Fibroblast of lung (primary cell): ENCODE measurements at regions not wholly inside any gene's neighbourhood (a gene's known extent, or its start where the extent isn't known, plus 50 kb on each side); places are given as distances from the start of the nearest gene placed in this dataset.

Source experiments
- DNase-seq, 2 donors: peaks; one replicate each; pipeline versions ENCODE4 v3.0.0 to v3.0.0-alpha.2; 2010; ENCODE audit warnings: low read depth in 2 of 2
- H2AFZ ChIP-seq: 2 replicates; pipeline ENCODE4 v1.5.1; 2012; ENCODE audit warnings: low read length, control low read depth, inconsistent platforms
- H3K27ac ChIP-seq: 2 replicates; pipeline ENCODE4 v1.5.1; 2011; ENCODE audit warnings: low read length, control low read depth; ENCODE audit not compliant: insufficient read depth
- H3K27me3 ChIP-seq: 2 replicates; pipeline ENCODE4 v1.5.1; 2011; ENCODE audit warnings: mild to moderate bottlenecking, low read length; ENCODE audit not compliant: control insufficient read depth, insufficient read depth
- H3K36me3 ChIP-seq: 2 replicates; pipeline ENCODE4 v1.5.1; 2011; ENCODE audit warnings: low read length; ENCODE audit not compliant: control insufficient read depth, insufficient read depth
- H3K4me1 ChIP-seq: 2 replicates; pipeline ENCODE4 v1.5.1; 2011; ENCODE audit warnings: low read length; ENCODE audit not compliant: control insufficient read depth, insufficient read depth; ENCODE audit errors: extremely low read depth
- H3K4me2 ChIP-seq: 2 replicates; pipeline ENCODE4 v1.5.1; 2011; ENCODE audit warnings: low read length, control low read depth; ENCODE audit not compliant: insufficient read depth; ENCODE audit errors: extremely low read depth
- H3K4me3 ChIP-seq, 4 experiments: fragments of 200-600 bp in 1 of 4; sonication (generic) in 1 of 4; replicated peaks in 1 of 4; 2 replicates each; pipeline ENCODE4 v1.5.1; 2011 to 2016; ENCODE audit warnings: low read length in 4 of 4, low read depth in 3 of 4, mild to moderate bottlenecking in 3 of 4, control low read depth in 2 of 4, inconsistent platforms in 1 of 4, mixed read lengths in 1 of 4; ENCODE audit not compliant: insufficient read depth in 1 of 4; ENCODE audit errors: control extremely low read depth in 1 of 4
- H3K79me2 ChIP-seq: 2 replicates; pipeline ENCODE4 v1.5.1; 2012; ENCODE audit warnings: mild to moderate bottlenecking, low read length, inconsistent platforms; ENCODE audit not compliant: control insufficient read depth, insufficient read depth
- H3K9ac ChIP-seq: 2 replicates; pipeline ENCODE4 v1.5.1; 2011; ENCODE audit warnings: mild to moderate bottlenecking, low read length, control low read depth; ENCODE audit not compliant: insufficient read depth
- H3K9me3 ChIP-seq: 2 replicates; pipeline ENCODE4 v1.5.1; 2012; ENCODE audit warnings: low read depth, low read length; ENCODE audit not compliant: control insufficient read depth, insufficient read depth
- H4K20me1 ChIP-seq: 2 replicates; pipeline ENCODE4 v1.5.1; 2011; ENCODE audit warnings: low read length; ENCODE audit not compliant: control insufficient read depth, insufficient read depth; ENCODE audit errors: extremely low read depth
- CTCF ChIP-seq, 2 donors: IDR thresholded peaks in 1 of 2; conservative IDR thresholded peaks in 1 of 2; 1 replicate in 1 of 2; 2 replicates in 1 of 2; pipeline ENCODE4 v1.5.1; 2011 to 2012; ENCODE audit warnings: low read length in 2 of 2, control low read depth in 1 of 2, inconsistent platforms in 1 of 2, low read depth in 1 of 2, mild to moderate bottlenecking in 1 of 2
- EZH2 ChIP-seq: IDR thresholded peaks from 2 replicates; pipeline ENCODE4 v1.5.1; 2012; ENCODE audit warnings: low read length, control low read depth, mild to moderate bottlenecking; ENCODE audit errors: missing control alignments

GRCh38 chr1:193368302-193368701, 181.9 kb upstream of the B3GALT2 start:
- no peaks in the 10 kb centered on the region for H4K20me1 ChIP-seq
- no peak overlapping the region for H3K4me3 ChIP-seq
- H3K9ac ChIP-seq, result no peak overlapping the region
- H3K4me2 ChIP-seq, result peak overlapping the region; percentile 18
- H3K27ac ChIP-seq, result no peak overlapping the region
- H2AFZ ChIP-seq, result peak overlapping the region; percentile 45
- peak in 1 of 2 donors; percentile 18 for DNase-seq
- no peak for TF ChIP-seq EZH2
- no peak for TF ChIP-seq CTCF (conservative IDR thresholded peaks at IDR 0.05 in 1 of 2, IDR thresholded peaks at IDR 0.05 in 1 of 2; ENCODE audit: low read depth in 1 of 2, low read length in 2 of 2)
- no peaks in the 10 kb centered on the region for H3K36me3 ChIP-seq
- H3K4me1 ChIP-seq, result no peaks in the 10 kb centered on the region
- no peaks in the 10 kb centered on the region for H3K27me3 ChIP-seq
- H3K9me3 ChIP-seq, result no peaks in the 10 kb centered on the region
- H3K79me2 ChIP-seq, result no peaks in the 10 kb centered on the region

- Histone ChIP-seq H3K4me2 (peak overlapping the region; percentile 18), H3K79me2 (no peaks in the 10 kb centered on the region), H2AFZ (peak overlapping the region; percentile 45), H4K20me1 (no peaks in the 10 kb centered on the region), H3K27ac (no peak overlapping the region), H3K27me3 (no peaks in the 10 kb centered on the region), H3K9ac (no peak overlapping the region), H3K4me1 (no peaks in the 10 kb centered on the region), H3K4me3 (no peak overlapping the region), H3K9me3 (no peaks in the 10 kb centered on the region), H3K36me3 (no peaks in the 10 kb centered on the region)
- no peak for TF ChIP-seq CTCF (conservative IDR thresholded peaks at IDR 0.05 in 1 of 2, IDR thresholded peaks at IDR 0.05 in 1 of 2; ENCODE audit: low read depth in 1 of 2, low read length in 2 of 2)
- no peak for TF ChIP-seq EZH2
- no peak for DNase-seq
Observed at GRCh38 chr1:193367863-193368262, 181.4 kb upstream of the B3GALT2 start.

DNA sequence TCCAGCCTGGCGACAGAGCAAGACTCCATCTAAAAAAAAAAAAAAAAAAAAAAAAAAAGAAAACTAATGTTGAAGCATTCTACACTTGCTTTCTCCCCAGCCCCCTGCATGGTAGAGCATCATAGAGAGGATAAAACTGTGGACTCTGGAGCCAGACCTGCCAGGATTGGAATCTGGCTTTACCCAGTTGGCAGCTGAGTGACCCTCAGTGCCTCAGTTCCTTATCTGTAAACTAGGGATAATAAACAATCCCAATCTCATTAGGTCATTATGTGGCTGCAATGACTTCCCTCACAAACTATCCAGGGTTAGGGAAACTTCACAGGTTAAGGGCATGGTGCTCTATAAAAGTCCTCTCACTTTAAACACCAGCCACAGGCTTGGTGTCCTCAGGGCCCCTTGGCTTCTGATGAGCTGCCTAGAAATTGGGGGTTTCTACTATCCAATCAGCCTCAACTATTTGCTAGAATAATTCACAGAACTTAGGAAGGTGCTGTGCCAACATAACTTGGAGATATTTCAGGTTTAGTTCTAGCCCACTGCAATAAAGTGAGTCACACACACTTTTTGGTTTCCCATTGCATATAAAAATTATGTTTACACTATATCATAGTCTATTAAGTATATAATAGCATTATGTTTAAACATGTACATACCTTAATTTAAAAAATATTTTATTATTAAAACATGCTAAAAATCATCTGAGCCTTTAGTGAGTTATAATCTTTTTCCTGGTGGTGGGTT, 180.5 kb upstream of the B3GALT2 start:
- H3K36me3 ChIP-seq, result no peaks in the 10 kb centered on the region
- no peak overlapping the region for H3K9ac ChIP-seq
- TF ChIP-seq EZH2 (no peak), CTCF (conservative IDR thresholded peaks at IDR 0.05 in 1 of 2, IDR thresholded peaks at IDR 0.05 in 1 of 2; ENCODE audit: low read depth in 1 of 2, low read length in 2 of 2) (no peak)
- H3K79me2 ChIP-seq, result no peaks in the 10 kb centered on the region
- H3K9me3 ChIP-seq, result no peaks in the 10 kb centered on the region
- H3K4me3 ChIP-seq, result no peak overlapping the region
- no peak overlapping the region for H3K4me2 ChIP-seq
- DNase-seq, result peak in 1 of 2 donors; percentile 14
- no peaks in the 10 kb centered on the region for H3K27me3 ChIP-seq
- H3K4me1 ChIP-seq, result no peaks in the 10 kb centered on the region
- no peaks in the 10 kb centered on the region for H4K20me1 ChIP-seq
- no peak overlapping the region for H3K27ac ChIP-seq
- H2AFZ ChIP-seq, result no peak overlapping the region
